HL-60 (cell line): ENCODE measurements at regions not wholly inside any gene's neighbourhood (a gene's known extent, or its start where the extent isn't known, plus 50 kb on each side); places are given as distances from the start of the nearest gene placed in this dataset.

Experiments
- GABPA ChIP-seq: IDR thresholded peaks from 2 replicates; pipeline ENCODE4 v1.6.1; 2012; ENCODE audit warnings: low read depth
- POLR2AphosphoS5 ChIP-seq: IDR thresholded peaks from 2 replicates; pipeline ENCODE4 v1.6.1; 2012; ENCODE audit warnings: low read depth
- SPI1 ChIP-seq: IDR thresholded peaks from 2 replicates; pipeline ENCODE4 v1.6.1; 2012; ENCODE audit warnings: low read depth, mild to moderate bottlenecking, borderline replicate concordance
- TF ChIP-seq, protein P1 (sequence below): IDR thresholded peaks from one replicate; pipeline ENCODE4 v1.5.1; 2011; ENCODE audit warnings: low read length, control low read depth, inconsistent platforms; ENCODE audit not compliant: insufficient read depth
- TF ChIP-seq, protein P2 (sequence below): IDR thresholded peaks from 2 replicates; pipeline ENCODE4 v1.6.1; 2012; ENCODE audit warnings: low read depth; ENCODE audit not compliant: insufficient replicate concordance

DNA sequence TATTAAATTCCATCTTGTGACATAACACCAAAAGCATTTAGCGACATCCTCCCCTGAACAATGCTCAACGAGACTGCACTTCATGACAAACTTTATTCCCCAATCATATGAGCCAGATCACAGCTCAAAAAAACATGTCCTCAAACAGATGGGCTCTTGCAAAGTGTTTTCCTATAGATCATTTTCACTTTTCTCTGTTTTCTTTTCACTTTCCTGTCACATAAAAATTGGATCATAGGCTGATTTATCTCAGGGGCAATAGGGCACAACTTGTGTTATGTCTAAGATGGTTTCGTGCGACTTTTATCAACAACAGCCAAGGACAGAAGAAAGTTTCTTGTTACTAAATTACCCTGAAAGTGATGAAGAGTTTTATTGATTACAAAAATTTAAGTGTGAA lies 206.1 kb downstream of the WDR11 start:
- TF ChIP-seq, protein P1, sequence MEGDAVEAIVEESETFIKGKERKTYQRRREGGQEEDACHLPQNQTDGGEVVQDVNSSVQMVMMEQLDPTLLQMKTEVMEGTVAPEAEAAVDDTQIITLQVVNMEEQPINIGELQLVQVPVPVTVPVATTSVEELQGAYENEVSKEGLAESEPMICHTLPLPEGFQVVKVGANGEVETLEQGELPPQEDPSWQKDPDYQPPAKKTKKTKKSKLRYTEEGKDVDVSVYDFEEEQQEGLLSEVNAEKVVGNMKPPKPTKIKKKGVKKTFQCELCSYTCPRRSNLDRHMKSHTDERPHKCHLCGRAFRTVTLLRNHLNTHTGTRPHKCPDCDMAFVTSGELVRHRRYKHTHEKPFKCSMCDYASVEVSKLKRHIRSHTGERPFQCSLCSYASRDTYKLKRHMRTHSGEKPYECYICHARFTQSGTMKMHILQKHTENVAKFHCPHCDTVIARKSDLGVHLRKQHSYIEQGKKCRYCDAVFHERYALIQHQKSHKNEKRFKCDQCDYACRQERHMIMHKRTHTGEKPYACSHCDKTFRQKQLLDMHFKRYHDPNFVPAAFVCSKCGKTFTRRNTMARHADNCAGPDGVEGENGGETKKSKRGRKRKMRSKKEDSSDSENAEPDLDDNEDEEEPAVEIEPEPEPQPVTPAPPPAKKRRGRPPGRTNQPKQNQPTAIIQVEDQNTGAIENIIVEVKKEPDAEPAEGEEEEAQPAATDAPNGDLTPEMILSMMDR = no peak
- no peak for TF ChIP-seq GABPA
- no peak for TF ChIP-seq POLR2AphosphoS5
- TF ChIP-seq SPI1 = no peak
- TF ChIP-seq, protein P2, sequence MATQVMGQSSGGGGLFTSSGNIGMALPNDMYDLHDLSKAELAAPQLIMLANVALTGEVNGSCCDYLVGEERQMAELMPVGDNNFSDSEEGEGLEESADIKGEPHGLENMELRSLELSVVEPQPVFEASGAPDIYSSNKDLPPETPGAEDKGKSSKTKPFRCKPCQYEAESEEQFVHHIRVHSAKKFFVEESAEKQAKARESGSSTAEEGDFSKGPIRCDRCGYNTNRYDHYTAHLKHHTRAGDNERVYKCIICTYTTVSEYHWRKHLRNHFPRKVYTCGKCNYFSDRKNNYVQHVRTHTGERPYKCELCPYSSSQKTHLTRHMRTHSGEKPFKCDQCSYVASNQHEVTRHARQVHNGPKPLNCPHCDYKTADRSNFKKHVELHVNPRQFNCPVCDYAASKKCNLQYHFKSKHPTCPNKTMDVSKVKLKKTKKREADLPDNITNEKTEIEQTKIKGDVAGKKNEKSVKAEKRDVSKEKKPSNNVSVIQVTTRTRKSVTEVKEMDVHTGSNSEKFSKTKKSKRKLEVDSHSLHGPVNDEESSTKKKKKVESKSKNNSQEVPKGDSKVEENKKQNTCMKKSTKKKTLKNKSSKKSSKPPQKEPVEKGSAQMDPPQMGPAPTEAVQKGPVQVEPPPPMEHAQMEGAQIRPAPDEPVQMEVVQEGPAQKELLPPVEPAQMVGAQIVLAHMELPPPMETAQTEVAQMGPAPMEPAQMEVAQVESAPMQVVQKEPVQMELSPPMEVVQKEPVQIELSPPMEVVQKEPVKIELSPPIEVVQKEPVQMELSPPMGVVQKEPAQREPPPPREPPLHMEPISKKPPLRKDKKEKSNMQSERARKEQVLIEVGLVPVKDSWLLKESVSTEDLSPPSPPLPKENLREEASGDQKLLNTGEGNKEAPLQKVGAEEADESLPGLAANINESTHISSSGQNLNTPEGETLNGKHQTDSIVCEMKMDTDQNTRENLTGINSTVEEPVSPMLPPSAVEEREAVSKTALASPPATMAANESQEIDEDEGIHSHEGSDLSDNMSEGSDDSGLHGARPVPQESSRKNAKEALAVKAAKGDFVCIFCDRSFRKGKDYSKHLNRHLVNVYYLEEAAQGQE = no peak
